RKO (cell line): ENCODE measurements at regions not wholly inside any gene's neighbourhood (a gene's known extent, or its start where the extent isn't known, plus 50 kb on each side); places are given as distances from the start of the nearest gene placed in this dataset.

ENCODE experiments used
- DNase-seq: peaks from one replicate; pipeline ENCODE4 v3.0.0-alpha.2; 2016; ENCODE audit warnings: low spot score

DNA sequence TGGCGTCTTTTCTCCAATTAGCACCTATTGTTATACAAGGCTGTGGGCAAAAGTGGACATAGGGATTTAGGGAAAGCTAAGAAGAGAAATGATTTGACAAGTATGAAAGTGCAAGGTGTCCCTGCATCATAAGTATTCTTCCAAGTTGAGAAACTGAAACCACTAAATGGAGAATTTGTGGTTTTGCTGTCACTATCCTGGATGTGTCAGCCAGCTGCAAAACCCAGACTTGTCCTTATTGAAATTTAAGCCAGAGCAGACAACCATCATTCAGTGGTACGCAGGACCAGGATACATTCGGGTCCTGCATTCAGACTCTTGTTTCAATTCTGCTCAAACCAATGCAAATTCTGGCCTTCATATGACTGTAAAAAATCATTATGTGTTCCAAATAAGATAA is 384.8 kb upstream of the TGFBR2 start:
- no peak for DNase-seq

DNA sequence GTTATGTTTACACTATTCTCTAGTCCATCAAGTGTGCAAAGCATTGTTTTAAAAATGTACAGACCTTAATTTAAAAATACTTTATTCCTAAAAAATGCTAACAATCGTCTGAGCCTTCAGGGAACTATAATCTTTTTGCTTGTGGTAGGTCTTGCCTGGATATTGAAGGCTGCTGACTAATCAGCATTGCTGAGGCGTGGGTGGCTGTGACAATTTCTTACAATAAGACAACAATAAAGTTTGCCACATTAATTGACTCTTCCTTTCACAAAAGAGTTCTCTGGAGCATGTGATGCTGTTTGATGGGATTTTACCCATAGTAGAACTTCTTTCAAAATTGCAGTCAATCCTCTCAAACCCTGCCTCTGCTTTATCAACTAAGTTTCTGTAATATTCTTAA is 384.0 kb upstream of the TGFBR2 start:
- DNase-seq = no peak

DNA sequence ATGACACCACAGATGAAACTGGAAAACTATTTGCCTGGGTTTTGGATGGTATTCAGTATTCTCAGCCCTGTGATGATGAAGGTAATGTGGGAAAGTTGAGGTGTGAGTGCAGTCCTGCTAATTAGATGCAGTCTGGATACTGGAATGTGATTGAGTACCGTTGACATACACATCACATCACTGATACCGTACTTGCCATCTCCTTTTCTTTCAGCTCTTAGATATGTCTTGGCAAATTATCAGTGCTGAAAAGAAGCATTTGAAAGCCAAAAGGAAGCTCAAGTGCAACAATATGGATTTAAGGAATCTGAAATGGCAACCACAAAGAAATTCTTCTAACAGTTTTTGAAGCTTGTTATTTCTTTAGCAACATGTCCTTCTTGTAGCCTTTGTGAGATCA is 381.4 kb upstream of the TGFBR2 start:
- no peak for DNase-seq

DNA sequence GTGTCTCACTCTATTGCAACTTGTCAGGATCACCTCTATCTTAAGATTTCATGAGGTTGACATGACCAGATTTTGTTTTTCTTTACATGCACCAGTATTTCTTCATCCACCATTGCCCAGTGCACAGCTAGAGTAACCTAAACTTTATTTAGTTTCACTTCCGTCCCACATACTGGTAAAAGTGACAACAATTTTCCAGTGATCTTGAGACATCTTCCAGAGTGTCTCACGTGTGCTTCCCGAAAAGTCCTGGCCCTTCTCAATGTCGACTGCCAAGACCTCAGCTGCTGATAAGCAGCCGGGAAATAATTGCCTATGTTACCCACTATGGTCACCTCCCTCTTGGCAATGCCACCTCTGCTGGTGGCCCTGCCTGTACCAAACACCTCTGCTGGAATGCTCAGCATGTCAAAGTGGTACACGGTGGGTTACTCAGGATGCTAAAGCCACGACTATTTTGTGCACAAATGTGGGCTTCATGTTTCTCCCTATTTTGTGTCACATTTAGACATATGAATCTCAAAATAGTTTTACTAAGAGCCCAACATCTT is 379.7 kb upstream of the TGFBR2 start:
- no peak for DNase-seq

DNA sequence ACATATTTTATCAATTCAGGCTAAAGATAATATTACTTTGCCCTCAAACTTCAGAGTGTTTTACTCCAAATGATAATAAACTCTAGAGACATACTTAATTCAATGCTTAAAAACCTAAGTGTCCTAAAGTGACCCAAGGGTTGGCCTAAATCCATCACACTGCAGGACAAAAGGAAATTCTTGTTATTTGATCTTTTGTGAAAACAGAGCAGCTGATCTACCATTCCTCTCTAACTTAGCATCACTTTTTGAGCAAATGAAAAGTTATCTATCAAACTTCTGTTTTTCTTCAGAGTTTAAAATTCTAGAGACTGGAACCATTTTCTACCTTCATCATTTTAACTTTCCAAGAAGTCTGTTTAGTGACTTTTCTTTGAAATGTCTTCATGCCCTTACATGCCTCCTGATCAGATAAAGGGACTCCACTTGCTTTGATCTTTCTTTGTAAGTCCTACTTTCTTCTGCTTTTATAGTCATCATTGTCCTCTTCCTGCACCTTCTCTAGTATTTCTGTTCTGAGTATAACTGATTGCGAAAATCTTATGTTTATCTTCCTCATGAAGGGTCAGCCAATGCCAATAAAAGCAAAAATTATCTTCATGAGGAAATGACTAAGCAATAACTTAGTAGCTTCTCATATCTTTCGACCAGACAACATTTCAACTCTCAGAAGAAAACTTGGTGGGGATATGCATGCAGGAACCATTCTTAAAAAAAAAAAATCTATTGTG is 378.7 kb upstream of the TGFBR2 start:
- no peak for DNase-seq

DNA sequence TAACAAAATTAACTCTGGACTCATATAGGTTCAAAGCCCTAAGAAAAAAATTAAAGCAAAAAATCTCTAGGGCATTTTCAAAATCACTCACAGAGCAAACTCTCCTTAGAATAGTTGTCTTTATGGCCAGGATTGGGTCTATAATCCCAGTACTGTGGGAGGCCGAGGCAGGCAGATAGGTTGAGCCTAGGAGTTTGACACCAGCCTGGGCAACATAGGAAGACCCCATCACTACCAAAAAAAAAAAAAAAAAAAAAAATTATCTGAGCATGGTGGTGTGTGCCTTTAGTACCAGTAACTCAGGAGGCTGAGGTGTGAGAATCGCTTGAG is 378.1 kb upstream of the TGFBR2 start:
- no peak for DNase-seq

DNA sequence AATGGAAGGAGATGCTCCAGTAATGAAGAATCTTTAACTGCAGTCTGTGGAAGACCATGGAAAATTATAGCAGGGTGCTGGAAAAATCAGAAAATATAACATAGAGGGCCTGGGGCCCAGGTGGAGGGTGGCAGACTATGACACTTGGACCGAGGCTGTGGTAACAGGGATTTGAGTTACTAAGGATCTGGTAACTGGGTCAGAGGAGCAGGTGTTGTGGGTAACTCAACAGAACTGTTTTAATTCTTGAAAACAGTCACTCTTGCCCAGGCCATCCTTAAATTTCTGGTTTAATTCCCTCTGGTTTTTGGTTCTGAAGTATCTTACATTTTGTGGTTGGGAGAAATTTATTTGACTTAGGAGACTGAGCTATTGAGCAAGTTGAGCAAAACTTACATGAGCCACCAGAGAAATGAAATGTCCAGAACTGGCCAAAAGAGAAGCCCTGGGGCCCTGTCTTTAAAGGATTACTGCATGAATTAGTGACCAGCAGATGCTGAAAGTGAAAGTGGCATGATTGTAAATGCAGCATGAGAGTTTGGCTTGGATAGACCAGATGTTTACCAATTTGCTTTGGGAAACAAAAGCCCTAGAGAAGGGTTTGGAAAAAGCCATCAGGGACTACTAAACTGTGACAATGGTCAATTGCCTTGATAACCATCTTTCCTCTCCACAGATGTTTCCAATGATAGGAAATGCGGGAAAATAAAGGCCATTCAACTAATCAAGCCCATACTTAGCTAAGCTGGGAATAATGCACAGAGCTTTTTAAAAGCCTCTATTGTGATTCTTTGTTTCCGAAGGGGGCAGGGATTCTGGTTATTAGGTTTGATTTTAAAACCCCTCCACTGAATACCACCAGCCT is 374.9 kb upstream of the TGFBR2 start:
- DNase-seq = no peak

DNA sequence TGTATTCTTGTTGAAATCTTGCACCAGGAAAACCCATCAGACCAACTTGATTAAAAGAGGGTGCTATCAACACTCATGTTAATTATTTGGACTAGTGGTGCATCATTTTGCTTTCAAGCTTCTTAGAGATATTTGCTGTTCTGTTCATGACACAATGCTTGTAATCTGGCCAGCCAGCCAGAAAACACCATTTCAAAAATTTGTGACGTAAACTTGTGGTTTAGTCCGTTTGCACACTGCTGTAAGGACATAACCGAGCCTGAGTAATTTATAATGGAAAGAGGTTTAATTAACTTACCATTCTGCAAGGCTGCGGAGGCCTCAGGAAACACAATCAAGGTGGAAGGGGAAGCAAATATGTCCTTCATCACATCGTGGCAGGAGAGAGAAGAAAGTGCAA is 374.3 kb upstream of the TGFBR2 start:
- no peak for DNase-seq

DNA sequence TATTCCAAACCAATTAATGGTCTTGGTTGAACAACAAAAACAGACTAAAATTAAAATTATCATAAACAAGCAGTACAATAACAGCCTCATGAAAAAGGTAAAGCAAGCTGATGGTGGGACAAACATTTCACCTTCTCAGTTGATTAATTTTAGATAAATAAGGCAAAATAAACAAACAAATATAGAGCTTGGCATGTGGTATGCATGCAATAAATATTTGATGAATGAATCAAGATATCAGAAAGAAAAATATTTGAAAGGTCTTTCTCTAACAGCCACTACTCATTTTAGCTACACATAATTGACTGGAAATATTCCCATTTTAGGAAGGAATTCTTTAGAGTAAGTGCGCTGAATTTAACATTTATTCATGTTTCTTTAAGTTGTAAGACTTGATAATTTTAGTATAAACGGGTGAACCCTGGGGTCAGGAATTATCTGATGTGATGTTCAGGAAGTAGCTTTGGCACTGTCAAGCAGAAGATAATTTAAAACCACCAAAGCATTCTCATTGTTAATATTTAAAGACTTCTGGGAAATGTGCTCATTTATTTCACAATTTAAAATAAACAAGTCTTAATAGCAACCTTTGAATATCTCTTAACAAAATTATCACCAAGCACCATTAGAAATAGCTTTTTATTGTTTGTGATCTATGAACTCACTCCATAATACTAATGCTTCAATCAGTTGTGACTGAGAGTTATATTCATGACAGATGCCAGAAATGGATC is 372.3 kb upstream of the TGFBR2 start:
- no peak for DNase-seq

DNA sequence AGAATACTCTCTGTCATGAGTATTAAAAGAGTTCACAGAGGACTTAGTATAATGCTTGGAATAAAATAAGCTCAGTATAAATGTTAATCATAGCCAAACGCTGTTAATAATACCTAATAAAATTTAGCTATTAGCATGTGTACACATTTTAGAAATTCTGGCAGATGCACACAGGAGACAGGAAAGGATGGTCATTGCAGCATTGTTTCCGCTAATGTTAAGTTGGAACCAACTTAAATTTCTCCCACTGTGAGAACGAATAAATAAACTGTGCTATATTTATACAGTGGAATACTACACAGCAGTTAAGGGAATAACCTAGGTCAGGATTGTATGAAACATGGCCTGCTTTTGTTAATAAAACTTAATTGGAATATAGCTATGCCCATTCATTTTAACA is 370.4 kb upstream of the TGFBR2 start:
- DNase-seq = no peak

DNA sequence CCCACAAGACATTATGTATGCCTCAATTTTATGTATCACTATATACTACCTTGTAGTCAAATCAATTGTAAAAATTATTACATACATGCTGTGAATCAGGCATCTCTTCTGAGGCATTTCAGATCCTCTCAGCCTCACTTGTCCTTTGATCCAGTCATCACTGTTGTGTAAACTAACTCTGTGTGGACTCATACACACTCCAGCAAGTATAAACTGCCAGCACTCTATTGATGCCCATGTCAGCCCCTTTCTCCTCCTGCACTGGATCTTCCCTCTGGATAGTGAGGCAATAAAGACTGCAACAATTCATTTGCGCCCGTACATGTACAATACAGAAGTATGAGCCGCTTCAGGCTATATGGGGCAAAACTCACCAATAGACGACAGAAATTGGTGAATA is 364.7 kb upstream of the TGFBR2 start:
- no peak for DNase-seq

DNA sequence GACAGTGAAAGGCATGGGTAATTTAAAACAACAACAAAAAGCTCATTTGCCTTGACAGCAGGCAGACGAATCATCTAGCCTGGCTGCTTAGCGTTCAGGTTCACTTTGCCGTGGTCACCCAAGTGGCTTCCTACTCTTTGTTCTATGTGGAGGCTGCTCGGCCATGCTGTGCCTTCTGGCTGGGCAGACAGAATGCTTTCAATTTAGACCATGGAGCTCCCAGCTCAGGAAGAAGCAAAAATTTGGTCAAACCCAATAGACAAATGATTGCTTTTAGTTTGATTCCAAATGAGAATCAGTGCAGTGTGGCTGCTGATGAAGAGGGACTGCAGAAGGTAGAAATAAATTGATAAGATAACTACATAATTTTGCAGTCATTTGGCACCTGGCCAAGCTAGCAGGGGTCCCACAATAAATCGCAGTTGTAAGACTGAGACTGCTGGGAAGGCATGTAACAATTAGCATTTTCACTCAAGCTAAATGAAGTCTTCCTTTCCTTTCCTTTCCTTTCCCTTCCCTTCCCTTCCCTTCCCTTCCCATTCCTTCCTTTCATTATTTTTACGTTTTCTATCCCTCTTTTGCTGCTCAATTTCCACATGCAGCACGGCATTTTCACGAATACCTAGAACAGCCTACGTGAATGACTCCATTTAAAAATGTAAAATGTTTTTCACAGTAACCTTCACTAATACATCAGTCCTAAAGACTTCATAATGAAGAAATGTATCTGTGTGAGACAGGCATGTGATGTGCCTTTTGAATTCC is 360.4 kb upstream of the TGFBR2 start:
- DNase-seq = no peak

DNA sequence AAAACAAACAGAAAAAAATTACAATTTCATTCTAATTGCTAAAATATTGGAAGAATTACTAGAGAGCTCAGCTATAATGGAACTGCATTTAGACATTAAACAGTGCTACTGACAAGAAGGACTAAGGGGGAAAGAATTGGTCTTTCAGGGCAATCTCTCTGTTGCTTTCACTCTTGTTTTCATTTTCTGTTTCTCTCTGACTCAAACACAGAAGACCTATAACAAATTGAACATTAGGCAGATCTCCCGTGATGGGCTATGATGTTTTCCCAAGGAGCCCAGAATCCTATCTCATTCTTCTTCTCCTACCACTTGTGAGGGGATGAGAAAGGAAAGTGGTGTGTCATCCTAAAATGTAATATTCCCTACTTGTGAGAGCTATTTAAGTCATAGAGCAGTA is 358.0 kb upstream of the TGFBR2 start:
- no peak for DNase-seq

DNA sequence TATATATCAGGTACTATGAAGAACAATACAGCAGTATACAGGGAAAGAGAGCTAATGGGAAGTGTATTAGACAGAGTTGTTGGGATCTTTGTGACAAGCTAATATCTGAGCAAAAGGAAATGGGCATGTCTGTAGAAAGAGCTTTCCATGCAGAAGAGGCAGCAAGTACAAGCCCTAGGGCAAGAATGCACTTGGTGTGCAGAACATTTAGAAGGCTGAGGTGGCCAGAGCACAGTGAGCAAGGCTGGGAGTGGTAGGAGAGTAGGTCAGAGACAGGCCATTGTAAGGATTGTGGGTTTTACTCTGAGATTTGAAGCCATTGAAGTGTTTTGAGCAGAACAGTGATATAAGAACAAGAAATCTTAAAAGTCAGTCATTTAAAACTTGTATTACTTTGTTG is 353.9 kb upstream of the TGFBR2 start:
- no peak for DNase-seq

DNA sequence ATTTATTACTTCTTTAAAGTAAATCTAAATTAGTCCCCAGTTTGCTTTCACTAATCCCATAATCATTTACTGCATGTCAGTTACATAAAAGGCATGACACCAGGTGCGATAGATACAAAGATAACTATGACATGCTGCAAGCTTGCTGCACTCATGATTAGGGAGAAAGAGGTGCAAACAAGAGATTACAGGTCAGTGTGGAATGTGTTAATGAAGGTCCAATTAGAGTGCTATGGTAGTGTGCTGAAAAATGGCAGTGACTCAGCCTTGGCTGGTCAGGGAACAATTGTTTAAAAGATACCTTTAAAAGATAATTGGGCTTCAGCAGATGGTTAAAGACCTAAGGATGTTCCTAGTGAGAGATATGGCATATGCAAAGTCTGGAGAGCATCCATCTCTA is 352.6 kb upstream of the TGFBR2 start:
- no peak for DNase-seq

DNA sequence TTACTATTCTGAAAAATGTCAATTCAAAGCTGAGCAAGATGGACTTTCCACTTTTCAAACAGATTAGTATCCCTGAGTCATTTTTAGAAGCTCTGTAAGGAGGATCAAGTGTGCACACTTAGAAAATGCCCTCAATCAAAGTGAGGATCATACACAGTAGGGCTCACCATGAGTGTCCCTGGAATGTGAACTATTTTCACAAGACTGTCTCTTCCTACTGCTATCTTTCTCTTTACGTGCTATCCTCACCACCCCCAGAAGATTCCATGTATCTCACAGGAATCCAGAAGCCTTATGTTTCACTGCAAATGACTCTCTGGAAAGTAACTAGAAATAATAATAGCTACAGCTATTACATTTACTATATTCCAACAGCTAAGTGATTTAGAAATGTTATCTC is 349.9 kb upstream of the TGFBR2 start:
- DNase-seq = no peak

DNA sequence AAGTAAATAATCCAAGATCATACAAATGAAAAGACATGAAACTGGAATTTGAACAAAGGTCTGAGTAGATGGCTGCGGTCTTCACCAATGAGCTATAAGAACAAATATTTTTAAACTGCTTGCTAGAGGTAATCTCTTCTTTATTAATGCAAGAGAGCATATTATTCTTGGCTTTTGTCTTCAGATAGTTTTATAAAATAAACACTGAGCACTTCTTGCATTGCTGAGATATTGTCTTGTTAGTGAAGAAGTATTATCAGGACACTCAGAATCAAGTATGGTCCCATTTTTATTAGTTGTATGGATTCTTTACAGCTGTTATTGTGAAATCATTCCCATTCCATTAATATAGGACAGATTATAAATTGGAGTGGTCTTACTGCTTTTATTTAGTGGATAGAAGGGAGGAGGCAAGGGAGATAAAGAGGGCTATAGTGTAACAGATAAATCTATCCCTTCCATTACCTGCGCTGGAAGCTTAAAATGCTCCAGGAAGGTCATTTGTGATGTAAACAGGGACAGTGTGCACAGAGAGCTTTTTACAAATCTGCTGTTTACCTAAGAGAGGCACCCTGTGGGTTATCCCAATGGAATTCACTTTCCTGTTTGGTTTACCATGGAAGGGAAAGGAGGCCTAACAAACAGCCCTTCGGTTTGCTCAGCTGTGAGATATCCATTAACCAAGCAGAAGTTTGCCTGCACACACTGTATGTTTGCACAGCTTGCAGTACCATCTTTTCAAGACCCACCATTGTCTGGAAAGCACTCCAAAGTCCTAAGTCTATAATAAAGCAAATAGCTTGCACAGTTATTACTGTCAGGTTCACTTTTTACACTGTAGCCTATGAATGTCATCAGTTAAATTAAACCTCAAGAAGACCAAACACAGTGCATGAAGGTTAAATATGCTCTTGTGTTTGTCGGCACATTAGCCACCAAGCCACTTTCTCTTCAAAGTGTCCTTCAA is 347.7 kb upstream of the TGFBR2 start:
- no peak for DNase-seq

DNA sequence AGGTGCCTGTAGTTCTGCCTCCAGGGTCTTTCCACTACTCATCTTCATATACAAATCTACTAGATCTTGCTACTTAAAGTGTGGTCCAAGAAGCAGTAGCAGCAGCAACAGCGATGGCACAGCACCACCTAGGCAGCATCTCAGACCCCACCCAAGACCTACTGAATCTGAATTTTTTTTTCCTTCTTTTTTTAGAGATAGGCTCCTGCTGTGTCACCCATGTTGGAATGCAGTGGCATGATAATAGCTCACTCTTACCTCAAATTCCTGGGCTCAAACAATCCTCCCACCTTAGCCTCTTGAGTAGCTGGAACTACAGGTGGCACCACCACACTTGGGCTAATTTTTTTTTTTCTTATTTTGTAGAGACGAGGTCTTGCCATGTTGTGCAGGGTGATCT is 346.7 kb upstream of the TGFBR2 start:
- no peak for DNase-seq

DNA sequence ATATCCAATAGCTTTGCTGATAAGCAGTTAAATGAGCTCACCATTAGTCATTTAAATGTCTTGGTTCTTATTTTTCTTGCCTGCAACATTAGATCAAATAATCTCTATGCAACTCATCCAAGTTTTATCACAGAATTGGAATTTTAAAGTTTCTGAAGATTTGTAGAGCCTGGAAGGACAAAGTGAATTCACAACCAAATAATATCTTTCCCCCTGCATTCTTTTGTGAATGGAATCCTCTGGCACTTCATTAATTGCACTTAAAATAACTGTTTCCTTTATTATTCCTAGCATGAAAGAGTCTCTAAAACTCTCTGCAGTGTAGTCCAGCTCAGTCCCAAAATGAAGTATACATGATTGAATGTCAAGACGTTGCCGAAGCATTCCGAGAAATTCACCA is 345.6 kb upstream of the TGFBR2 start:
- no peak for DNase-seq

DNA sequence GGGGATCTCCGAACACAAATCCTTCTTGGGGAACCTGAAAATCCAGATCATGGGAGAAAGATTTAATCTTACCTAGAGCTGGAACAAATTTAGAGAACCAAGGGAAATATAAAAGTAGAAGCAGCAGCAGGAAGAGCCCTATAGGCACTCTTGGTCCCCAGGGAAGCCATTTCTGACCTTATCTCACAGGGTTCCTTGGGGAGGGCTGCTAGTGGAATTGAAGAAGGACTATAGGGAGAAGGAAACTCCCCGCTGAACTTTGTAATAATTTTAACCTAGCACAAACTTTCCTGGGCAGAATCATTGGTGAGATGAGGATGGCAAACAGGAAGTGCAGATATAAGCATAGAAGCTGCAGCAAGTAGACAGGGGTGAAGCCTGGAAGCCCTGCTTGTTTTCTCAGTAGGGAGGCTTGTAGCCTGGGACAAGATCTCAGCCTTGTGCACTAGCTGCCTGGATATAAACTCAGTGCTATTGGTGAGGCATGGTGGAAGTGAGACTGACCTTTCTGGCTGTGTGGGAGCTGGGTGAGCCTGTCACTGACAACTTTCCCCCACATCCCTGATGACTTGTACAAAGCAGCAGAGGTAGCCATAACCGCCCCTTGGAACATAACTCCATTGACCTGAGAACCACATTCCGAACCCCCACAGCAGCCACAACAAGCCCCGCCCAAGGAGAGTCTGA is 343.0 kb upstream of the TGFBR2 start:
- DNase-seq = no peak
